Adrenal gland (tissue), 9 donors: ENCODE measurements at regions not wholly inside any gene's neighbourhood (a gene's known extent, or its start where the extent isn't known, plus 50 kb on each side); places are given as distances from the start of the nearest gene placed in this dataset.

ENCODE experiments used
- DNase-seq, 7 donors: peaks; one replicate each; pipeline ENCODE4 v3.0.0-alpha.2; 2019 to 2020
- H3K27ac ChIP-seq, 5 donors: fragments of 200-600 bp; sonication (generic) in 4 of 5; 1 replicate in 3 of 5; 2 replicates in 2 of 5; pipeline versions ENCODE4 v1.5.1 to v1.8.0; 2016 to 2020; ENCODE audit warnings: mild to moderate bottlenecking in 1 of 5
- H3K27me3 ChIP-seq: fragments of 200-600 bp; 2 replicates; pipeline ENCODE4 v1.8.0; 2021
- H3K36me3 ChIP-seq, 2 donors: fragments of 200-600 bp; replicated peaks in 1 of 2; 1 replicate in 1 of 2; 2 replicates in 1 of 2; pipeline versions ENCODE4 v1.5.1 to v1.8.0; 2018 to 2022
- H3K4me1 ChIP-seq, 2 donors: fragments of 200-600 bp; replicated peaks in 1 of 2; 1 replicate in 1 of 2; 2 replicates in 1 of 2; pipeline versions ENCODE4 v1.5.1 to v1.8.0; 2018 to 2021
- H3K4me3 ChIP-seq, 4 donors: fragments of 200-600 bp; sonication (generic) in 3 of 4; one replicate each; pipeline ENCODE4 v1.5.1; 2016 to 2018
- H3K9me3 ChIP-seq, 3 donors: fragments of 200-600 bp; sonication (generic) in 1 of 3; replicated peaks in 1 of 3; 1 replicate in 2 of 3; 2 replicates in 1 of 3; pipeline versions ENCODE4 v1.5.1 to v1.8.0; 2016 to 2021
- POLR2A ChIP-seq, 2 donors: fragments of 450-650 bp; IDR thresholded peaks; one replicate each; pipeline ENCODE4 v1.6.1; 2017; ENCODE audit warnings: antibody characterized with exemption in 2 of 2, mild to moderate bottlenecking in 2 of 2, moderate library complexity in 1 of 2
- WGBS, 4 donors: extraction: QIAGEN DNeasy Blood & Tissue Kit in 2 of 4; methylation state at CpG; one replicate each; pipeline versions ENCODE4 v1.1.5 to v1.1.7; 2013 to 2017; 5-methylcytosine and 5-hydroxymethylcytosine counted together
- intact Hi-C, 2 donors: fragments of 100-400 bp; cut with DNase I; formaldehyde crosslinking; loops; one replicate each; pipeline versions ENCODE4 v1.14.1 to v1.15.0; 2022 to 2023
- TF ChIP-seq, protein P1 (sequence below), 6 experiments: fragments of 450-650 bp in 4 of 6; fragments of 200-600 bp in 2 of 6; sonication (generic) in 1 of 6; IDR thresholded peaks; 1 replicate in 5 of 6; 2 replicates in 1 of 6; pipeline versions ENCODE4 v1.5.1 to v1.8.0; 2016 to 2021; ENCODE audit warnings: antibody characterized with exemption in 6 of 6, mild to moderate bottlenecking in 2 of 6, moderate library complexity in 1 of 6
- donor health status: healthy with polysubstance abuse.
- donor health status: Bipolar disorder and iron deficiency.
- donor health status: DM: yes; HTN: yes; CAD: no.
- donor health status: DM: no; HTN: no; CAD: no.
- donor health status: DM: no; HTN: no; CAD: no.

DNA sequence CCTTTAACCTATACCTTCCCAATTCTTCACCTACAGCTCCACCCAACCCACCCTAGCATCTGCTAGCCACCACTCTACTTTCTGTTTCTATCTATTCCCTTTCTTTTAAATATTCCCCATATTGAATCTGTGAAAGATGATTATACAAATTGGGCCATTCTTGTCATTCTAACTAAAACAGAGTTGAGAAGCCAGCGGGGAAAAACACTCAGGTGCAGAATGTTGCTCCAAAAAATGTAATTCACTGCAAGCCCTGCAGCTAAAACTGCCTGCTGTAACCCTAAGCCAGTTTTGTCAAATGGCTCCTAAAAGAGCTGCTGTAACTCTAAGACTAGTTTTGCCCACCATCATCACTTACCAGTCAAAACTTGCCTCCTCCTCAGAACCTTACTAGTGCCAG lies 1468.6 kb upstream of the MIR17HG start:
- Histone ChIP-seq H3K4me1 (no peaks in the 10 kb centered on the region), H3K27ac (no peak overlapping the region), H3K36me3 (no peaks in the 10 kb centered on the region), H3K27me3 (no peaks in the 10 kb centered on the region), H3K9me3 (no peaks in the 10 kb centered on the region), H3K4me3 (no peak overlapping the region)
- no peak for DNase-seq
- intact Hi-C loops: no loop called here
- whole genome bisulfite sequencing, 4 donors: 0 to 49% (median 44%) methylated on average over 1 of the region's 1 CpG
- TF ChIP-seq POLR2A (IDR thresholded peaks at IDR 0.05): no peak
- TF ChIP-seq, protein P1, sequence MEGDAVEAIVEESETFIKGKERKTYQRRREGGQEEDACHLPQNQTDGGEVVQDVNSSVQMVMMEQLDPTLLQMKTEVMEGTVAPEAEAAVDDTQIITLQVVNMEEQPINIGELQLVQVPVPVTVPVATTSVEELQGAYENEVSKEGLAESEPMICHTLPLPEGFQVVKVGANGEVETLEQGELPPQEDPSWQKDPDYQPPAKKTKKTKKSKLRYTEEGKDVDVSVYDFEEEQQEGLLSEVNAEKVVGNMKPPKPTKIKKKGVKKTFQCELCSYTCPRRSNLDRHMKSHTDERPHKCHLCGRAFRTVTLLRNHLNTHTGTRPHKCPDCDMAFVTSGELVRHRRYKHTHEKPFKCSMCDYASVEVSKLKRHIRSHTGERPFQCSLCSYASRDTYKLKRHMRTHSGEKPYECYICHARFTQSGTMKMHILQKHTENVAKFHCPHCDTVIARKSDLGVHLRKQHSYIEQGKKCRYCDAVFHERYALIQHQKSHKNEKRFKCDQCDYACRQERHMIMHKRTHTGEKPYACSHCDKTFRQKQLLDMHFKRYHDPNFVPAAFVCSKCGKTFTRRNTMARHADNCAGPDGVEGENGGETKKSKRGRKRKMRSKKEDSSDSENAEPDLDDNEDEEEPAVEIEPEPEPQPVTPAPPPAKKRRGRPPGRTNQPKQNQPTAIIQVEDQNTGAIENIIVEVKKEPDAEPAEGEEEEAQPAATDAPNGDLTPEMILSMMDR (IDR thresholded peaks at IDR 0.05): no peak

DNA sequence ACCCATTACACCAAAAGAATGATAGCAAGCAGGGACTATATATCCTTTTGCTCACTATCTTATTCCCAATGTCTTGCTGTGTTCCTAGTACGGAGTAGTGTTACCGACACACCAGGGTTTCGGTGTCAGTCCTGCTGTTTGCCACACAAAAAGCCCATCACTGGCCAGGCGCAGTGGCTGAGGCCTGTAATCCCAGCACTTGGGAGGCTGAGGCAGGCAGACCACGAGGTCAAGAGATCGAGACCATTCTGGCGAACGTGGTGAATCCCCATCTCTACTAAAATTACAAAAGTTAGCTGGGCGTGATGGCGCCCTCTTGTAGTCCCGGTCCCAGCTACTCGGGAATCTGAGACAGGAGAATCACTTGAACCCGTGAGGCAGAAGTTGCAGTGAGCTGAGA lies 1467.3 kb upstream of the MIR17HG start:
- no peak overlapping the region for H3K4me3 ChIP-seq
- H3K27ac ChIP-seq: no peak overlapping the region
- 86 to 95% (median 91%) methylated on average over 13 of the region's 13 CpGs for WGBS, 4 donors
- no peaks in the 10 kb centered on the region for H3K27me3 ChIP-seq
- intact Hi-C loops: no loop called here
- H3K4me1 ChIP-seq: no peaks in the 10 kb centered on the region
- H3K36me3 ChIP-seq: no peaks in the 10 kb centered on the region
- TF ChIP-seq POLR2A (IDR thresholded peaks at IDR 0.05): no peak
- TF ChIP-seq, protein P1 (IDR thresholded peaks at IDR 0.05): no peak
- DNase-seq: no peak
- no peaks in the 10 kb centered on the region for H3K9me3 ChIP-seq

DNA sequence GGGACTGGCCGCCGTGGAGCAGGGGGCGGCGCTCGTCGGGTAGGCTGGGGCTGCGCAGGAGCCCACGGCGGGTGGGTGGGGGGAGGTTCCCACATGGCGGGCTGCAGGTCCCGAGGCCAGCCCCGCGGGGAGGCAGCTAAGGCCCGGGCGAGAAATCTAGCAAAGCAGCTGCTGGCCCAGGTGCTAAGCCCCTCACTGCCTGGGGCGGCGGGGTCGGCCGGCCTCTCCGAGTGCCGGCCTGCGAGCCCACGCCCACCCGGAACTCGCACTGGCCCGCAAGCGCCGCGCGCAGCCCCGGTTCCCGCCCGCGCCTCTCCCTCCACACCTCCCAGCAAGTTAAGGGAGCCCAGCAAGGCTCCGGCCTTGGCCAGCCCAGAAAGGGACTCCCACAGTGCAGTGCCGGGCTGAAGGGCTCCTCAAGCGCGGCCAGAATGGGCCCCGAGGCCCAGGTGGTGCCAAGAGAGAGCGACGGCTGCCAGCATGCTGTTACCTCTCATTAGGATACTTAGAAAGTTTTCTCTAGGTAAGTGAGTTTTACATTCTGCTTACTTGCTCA lies 1463.5 kb upstream of the MIR17HG start:
- peak in 1 of 7 donors; percentile 13 for DNase-seq
- no peaks in the 10 kb centered on the region for H3K36me3 ChIP-seq
- H3K4me1 ChIP-seq: no peaks in the 10 kb centered on the region
- no peaks in the 10 kb centered on the region for H3K9me3 ChIP-seq
- intact Hi-C loops: no loop called here
- no peak overlapping the region for H3K27ac ChIP-seq
- WGBS, 4 donors: 83 to 95% (median 92%) methylated on average over 3 to 41 of the region's 41 CpGs
- H3K27me3 ChIP-seq: no peaks in the 10 kb centered on the region
- TF ChIP-seq, protein P1 (IDR thresholded peaks at IDR 0.05): no peak
- no peak for TF ChIP-seq POLR2A (IDR thresholded peaks at IDR 0.05)
- no peak overlapping the region for H3K4me3 ChIP-seq

DNA sequence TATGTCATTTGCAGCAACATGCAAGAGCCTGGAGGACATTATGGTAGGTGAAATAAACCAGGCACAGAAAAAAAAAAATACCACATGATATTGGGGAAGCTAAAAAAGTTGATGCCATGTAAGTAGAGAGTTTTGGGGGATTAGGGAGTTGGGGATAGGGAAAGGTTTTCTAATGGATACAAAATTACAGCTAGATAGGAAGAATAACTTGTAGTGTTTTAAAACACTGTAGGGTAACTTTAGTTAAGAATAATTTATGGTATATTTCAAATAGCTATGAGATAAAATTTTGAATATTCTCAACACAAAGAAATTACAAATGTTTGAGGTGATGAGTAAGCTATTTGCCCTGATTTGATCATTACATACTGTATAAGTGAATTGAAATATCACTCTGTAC lies 1456.7 kb upstream of the MIR17HG start:
- Histone ChIP-seq H3K36me3 (no peaks in the 10 kb centered on the region), H3K9me3 (no peaks in the 10 kb centered on the region), H3K4me1 (no peaks in the 10 kb centered on the region), H3K4me3 (no peak overlapping the region), H3K27ac (no peak overlapping the region), H3K27me3 (no peaks in the 10 kb centered on the region)
- no peak for DNase-seq
- no peak for TF ChIP-seq POLR2A (IDR thresholded peaks at IDR 0.05)
- TF ChIP-seq, protein P1 (IDR thresholded peaks at IDR 0.05): no peak
- intact Hi-C loops: no loop called here
